HFF-Myc (cell line): ENCODE measurements at regions not wholly inside any gene's neighbourhood (a gene's known extent, or its start where the extent isn't known, plus 50 kb on each side); places are given as distances from the start of the nearest gene placed in this dataset.

Source experiments
- DNase-seq: peaks from one replicate; pipeline ENCODE4 v3.0.0-alpha.2; 2011; ENCODE audit warnings: low read depth; ENCODE audit errors: extremely low read depth
- H3K4me3 ChIP-seq: replicated peaks from 2 replicates; pipeline ENCODE4 v1.5.1; 2011; ENCODE audit warnings: low read depth, mild to moderate bottlenecking, control low read depth, low read length
- TF ChIP-seq, protein P1 (sequence below): IDR thresholded peaks from 2 replicates; pipeline ENCODE4 v1.5.1; 2012; ENCODE audit warnings: mild to moderate bottlenecking, low read depth, low read length, control low read depth; ENCODE audit errors: missing control alignments

DNA sequence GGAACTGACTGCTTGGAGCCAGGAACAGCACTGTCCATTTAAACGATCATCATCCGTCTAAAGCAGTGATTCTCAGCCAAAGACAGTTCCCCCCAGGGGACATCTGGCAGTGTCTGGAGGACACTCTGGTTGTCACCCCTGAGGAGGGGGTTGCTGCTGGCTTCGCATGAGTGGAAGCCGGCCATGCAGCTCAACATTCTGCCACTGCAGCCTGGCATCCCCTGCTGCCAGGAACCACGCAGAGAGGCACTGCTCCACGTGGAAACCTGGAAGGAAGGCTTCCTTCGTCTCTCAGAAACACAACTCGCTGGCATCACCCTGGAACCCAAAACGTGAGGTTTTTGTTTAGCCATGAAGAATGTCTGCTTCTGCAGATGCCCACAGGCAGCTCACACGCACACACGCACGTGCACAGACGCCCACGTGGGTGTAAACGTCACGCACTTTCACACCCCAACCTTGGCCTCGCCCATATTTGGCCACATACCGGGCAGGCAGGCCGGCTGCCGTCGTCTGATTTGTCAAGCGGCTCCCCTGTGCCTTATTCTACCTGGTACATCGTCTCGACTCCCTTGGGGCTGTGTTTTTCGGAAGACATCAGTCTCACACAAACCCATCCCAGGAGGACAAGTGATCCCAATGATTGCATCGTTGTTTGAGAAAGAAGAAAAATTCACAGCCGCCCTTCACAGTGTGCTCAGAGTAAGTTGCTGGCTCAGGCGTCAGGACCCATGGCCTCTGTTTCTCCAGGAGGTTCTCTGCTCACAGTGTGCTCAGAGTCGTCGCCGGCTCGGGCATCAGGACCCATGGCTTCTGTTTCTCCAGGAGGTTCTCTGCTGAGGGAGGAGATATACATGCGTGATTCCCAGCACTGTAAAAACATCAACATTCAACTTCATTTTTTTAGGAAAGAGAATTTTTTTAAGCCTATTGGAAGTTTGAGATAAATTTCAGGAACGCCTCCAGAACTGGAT lies 127.2 kb upstream of the PPP2R2D start:
- TF ChIP-seq, protein P1, sequence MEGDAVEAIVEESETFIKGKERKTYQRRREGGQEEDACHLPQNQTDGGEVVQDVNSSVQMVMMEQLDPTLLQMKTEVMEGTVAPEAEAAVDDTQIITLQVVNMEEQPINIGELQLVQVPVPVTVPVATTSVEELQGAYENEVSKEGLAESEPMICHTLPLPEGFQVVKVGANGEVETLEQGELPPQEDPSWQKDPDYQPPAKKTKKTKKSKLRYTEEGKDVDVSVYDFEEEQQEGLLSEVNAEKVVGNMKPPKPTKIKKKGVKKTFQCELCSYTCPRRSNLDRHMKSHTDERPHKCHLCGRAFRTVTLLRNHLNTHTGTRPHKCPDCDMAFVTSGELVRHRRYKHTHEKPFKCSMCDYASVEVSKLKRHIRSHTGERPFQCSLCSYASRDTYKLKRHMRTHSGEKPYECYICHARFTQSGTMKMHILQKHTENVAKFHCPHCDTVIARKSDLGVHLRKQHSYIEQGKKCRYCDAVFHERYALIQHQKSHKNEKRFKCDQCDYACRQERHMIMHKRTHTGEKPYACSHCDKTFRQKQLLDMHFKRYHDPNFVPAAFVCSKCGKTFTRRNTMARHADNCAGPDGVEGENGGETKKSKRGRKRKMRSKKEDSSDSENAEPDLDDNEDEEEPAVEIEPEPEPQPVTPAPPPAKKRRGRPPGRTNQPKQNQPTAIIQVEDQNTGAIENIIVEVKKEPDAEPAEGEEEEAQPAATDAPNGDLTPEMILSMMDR: no peak
- no peak overlapping the region for H3K4me3 ChIP-seq
- no peak for DNase-seq

DNA sequence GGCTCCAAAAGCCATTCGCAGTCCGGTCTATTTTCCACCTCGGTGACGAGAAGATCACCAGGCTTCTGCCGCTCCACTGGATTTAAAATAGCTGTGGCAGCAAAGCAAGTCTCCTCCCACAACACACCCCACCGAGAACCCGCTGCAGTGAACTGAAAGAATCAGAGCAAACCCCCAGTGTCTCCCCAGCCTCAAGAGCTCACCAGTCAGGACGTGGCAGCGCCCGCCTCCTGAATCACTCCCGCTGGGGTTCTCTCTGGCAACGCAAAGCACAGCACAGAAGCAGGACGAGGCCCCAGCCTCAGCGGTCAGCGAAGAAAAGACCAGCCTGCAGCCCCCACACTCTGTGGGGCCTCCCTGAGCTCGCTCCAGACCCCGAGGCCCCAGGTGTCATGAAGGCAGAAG lies 126.1 kb upstream of the PPP2R2D start:
- TF ChIP-seq, protein P1: no peak
- H3K4me3 ChIP-seq: no peak overlapping the region
- no peak for DNase-seq

DNA sequence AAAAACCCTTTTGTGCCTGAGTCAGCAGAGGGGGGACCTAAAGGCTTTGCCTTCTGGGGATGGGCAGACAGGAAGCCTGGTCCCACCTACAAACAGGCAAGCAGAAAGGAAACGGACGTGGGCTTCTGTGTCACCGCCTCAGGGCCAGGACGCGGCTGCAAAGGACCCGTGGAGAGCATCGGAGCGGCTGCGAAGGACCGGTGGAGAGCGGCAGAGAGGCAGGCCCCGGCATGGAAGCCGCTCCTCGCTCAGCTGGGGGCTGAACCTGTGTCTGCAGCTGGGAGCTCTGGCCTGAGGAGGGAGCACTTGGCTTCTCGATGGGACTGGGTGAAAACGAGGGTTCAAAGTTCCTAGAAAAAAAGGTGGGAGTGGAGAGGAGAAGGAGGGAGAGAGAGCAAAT lies 125.4 kb upstream of the PPP2R2D start:
- no peak overlapping the region for H3K4me3 ChIP-seq
- no peak for DNase-seq
- TF ChIP-seq, protein P1: no peak

DNA sequence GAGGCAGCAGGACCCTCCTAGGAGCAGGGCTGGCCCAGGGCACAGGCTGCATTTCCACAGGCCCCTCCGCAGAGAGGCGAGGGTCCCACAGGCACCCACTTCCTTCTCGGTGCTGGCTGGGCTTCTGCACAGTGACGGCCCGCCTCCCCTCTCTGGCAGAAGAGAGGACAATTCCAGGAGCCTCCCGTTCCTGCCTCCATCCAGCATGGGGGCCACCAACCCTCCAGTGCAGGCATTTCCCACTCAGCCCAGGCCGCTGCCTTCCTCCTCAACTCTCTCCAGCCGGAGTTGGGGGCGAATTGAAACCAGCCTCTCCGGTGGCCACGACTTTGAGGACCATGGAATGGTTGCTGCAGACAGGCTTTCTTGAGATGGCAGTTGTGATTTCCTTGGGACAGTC lies 125.0 kb upstream of the PPP2R2D start:
- TF ChIP-seq, protein P1: no peak
- H3K4me3 ChIP-seq: no peak overlapping the region
- DNase-seq: no peak

DNA sequence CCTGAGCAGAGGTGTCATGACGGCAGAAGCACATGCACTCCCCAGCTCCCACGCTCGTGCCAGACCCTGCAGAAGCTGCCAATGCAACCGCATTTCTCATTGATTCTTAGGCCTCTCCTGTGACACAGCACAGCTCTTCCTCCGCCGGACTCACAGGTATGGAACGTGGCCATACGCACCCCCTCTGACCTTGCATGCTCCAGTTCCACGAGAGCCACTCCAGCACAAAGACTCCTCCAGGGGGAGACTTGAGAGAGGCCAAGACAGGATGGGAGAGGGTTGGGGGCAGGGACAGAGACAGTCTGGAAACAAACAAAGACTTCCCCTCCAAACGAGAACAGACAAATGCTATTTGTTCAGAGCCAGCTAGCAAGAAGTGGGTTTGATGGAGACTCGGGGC lies 124.3 kb upstream of the PPP2R2D start:
- TF ChIP-seq, protein P1: no peak
- H3K4me3 ChIP-seq: no peak overlapping the region
- DNase-seq: no peak

DNA sequence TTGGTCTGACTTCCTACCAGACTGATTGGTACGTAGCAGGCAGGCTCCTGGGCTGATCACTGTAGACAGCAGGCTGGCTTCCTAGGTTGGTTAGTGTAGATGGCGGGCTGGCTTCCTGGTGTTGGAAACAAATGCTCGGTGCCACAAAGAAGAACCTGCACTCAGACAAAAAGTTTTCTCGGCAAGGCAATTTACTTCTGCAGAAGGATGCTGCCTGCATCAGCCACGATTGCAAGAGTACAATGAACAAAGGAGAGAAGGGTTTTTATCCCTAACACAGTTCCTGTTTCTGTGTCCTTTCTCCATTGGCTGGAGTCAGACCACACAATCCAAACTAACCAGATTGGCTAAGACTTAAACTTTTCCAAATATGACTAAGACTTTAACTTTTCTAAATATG lies 123.6 kb upstream of the PPP2R2D start:
- no peak overlapping the region for H3K4me3 ChIP-seq
- TF ChIP-seq, protein P1: no peak
- DNase-seq: no peak
